HUDEP-2 (cell line): ENCODE measurements at regions not wholly inside any gene's neighbourhood (a gene's known extent, or its start where the extent isn't known, plus 50 kb on each side); places are given as distances from the start of the nearest gene placed in this dataset.

ENCODE experiments used
- DNase-seq, 76 experiments: peaks; one replicate each; lab custom pipeline; 2025; ENCODE audit not compliant: unreplicated experiment in 76 of 76; lab: John Stamatoyannopoulos, UW

DNA sequence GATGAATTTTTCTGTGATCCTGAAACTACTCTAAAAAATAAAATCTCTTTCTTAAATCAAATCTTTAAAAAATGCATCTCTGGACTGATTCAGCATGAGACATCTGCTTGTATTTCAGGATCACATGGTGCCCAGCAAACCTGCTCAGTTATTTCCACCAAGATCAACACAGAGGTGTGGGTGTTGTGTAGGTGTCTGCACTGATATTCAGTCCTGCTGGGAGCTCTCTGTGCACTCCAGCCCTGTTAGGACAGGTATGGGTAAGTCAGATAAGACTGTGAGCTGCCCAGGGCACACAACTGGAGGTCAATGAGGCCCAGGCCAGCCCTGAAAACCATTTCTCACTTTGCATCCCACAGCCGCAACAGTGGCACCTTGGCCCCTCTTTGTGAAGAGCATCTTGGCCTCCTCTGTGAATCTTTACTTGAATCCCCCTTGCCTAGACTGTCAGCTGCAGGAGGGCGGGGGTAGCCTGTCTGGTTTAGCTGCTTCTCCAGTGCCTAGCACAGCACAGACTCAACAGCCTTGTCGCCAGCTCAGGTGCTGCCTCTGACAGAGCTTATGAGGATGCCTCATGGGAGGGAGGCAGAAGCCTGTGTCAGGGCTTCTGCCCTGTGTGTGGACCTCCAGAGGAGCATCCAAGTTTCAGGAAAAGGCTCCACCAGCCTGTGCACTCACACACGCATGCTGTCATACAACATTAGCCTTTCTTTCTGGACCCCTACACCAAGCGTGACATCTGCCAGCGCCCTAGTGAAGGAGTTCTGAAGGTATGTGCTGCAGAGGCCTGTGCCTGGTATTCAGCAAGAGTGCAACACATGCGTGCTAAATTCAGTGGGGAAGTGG is 187.6 kb upstream of the CST7 start:
- no peak for DNase-seq

DNA sequence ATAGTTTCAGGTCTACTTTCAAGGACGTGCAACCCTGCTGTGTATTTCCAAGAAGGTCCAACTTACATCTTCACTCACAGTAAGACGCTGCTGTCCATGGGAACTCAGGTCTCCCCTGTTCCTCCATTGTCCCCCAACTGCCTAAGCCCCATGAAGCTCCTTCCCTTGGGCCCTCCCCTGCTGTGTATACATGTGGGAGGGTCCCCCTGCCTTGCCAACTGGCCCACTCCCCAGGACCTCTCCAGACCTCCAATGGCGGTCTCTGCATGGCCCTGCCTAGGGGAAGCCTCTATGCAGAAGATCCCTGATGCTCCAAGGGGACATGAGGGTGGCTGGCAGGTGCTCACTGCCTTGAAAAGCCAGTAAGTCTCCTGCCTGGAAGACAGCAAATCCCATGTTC is 186.7 kb upstream of the CST7 start:
- DNase-seq, result no peak

GRCh38 chr20:24762791-24763350 is 186.2 kb upstream of the CST7 start:
- DNase-seq, result no peak

GRCh38 chr20:24763386-24764026 is 185.6 kb upstream of the CST7 start:
- no peak for DNase-seq

DNA sequence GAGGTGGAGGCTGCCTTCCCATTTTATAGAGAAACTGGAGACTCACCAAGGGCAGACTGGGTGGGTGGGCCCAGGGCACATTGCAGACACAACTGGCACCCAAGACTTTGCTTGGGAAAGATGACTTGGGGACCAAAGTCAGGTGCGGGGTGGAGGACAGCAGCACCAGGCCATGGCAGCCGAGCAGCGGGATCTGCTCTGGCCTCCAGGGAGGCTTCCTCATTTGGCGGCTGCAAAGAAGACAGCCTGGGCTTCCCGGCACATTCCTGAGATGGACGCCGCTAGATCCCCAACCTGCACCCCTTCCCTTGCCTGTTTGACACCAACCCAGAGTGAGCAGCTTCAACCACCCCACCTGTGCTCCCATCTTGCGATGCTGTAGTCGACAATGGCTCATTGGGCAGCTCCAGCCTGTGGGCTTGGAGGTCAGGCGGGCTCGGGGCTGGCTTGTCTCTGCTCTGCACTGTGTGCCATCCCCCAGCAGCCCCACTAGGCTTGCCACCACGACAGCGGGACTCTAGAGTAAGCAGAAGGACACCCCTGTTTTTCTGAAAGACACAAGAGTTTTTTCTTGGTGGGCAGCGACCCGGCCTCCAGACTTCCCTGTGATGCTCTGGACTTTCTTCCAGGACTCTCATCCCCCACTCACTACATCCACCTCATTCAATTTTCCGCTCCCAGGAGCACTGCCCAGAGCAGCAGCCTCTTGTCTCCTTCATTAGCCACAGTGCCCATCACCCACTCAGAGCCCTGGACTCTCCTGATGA is 184.9 kb upstream of the CST7 start:
- no peak for DNase-seq

DNA sequence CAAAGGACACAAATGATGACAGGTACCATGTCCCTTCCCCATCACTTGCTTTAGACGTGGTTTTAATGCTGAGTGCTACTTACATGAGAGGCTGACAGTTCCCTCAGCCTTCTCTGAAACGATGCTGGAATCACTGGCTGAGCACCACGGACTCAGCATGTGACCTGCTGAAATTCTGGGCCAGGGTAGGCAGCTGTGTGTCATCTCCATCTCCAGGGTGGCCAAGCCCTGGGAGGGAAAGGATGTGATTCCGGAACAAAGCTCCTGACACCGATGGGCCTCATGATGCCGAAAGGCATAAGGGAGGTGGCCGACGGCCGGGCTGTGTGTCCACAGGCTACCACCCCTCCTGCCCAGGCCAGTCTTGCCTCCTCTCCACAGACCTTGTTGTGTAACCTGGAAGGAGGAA is 184.3 kb upstream of the CST7 start:
- no peak for DNase-seq

DNA sequence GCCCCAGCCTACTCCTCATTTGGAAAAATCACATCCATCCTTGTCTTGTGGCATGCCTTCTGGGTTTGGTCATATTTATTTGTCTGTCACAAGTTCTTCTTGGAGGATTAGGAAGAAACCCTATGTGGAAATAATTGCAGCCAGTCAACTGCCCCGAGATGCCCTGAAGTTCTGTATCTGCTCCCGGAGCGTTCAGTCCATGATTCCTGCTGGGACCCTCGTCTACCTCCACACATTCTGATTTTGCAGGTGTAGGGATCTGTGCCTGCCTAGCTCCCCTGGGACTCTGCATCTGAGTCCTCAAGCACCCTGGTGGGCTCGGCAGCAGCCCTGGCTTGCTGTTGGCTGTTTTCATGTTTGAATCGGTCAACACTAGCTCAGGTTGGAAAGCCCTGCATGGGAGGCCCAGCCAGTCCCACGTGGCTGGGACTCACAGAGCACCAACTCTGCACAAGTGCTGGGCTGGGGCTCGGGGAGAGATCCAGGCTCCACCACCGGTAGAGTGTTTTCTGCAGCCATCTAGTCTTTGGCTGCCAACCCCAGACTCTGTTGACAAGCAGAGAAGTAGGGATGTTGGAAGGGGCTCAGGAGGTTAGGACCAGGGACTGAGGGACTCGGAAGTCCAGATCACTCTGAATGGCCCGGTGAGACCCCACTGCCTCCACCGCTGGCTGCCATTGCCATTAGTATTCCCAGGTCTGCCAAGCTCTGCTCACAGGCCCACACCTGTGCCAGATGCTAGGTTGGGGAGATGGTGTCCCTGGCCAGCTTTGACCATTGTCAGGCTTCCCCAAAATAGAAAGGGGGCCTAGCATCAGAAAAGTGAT is 183.5 kb upstream of the CST7 start:
- DNase-seq, result no peak

DNA sequence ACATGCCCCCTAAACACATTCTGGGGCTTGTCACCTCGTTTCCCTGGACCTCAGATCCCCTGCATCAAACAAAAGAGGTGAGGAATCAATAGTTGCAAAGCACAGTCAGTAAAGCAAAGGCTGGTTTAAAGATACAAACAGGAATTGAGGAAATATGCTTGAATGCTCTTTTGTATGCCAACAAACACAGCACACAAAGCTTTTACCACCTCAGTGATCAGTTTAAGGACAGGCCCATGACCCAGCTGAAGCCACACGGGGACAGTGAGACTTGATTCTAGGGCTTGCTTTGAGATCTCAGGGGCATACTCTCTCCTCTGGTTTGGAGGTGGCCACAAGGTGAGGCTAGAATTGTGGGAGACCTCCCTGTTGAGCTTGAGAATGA is 182.9 kb upstream of the CST7 start:
- DNase-seq, result no peak

DNA sequence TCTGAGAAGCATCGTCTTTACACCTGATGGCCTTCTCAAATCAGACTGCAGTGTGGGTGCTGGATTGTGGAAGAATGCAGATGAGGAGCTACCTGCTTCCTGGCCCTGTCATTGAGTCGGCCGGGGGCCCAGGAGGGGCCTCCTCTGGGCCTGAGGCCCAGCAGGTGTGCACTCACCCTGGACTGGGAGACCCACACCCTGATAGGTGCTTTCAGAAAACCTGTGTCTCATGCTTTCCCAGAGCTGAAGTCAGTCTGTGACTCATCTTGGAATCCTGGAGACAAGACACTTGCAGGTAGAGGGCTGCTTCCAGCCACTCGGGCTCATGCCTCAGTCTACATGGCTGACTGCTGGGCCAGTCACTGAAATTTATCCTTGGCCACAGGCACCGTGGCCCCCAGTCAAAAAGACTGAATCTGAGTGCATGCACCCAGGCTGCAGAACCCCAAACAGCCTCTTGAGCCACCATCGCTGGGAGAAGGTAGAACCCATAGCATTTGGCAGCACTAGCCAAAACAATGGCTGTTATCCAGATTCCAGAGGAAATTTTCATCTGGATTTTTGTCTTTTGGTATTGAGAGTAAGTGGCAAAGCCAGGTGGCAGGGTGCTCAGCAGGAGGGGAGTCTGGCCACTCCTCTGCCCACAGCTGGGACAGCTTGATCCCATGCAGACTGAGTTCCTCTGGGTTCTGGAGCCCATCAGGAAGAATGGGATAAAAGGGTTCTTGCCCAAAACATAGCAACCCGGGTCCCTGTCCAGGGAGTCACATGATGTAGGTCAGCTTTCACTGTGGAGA is 182.0 kb upstream of the CST7 start:
- DNase-seq, result no peak

GRCh38 chr20:24767623-24768100 is 181.4 kb upstream of the CST7 start:
- no peak for DNase-seq

GRCh38 chr20:24768201-24768636 is 180.8 kb upstream of the CST7 start:
- no peak for DNase-seq

GRCh38 chr20:24768713-24769601 is 180.1 kb upstream of the CST7 start:
- no peak for DNase-seq

DNA sequence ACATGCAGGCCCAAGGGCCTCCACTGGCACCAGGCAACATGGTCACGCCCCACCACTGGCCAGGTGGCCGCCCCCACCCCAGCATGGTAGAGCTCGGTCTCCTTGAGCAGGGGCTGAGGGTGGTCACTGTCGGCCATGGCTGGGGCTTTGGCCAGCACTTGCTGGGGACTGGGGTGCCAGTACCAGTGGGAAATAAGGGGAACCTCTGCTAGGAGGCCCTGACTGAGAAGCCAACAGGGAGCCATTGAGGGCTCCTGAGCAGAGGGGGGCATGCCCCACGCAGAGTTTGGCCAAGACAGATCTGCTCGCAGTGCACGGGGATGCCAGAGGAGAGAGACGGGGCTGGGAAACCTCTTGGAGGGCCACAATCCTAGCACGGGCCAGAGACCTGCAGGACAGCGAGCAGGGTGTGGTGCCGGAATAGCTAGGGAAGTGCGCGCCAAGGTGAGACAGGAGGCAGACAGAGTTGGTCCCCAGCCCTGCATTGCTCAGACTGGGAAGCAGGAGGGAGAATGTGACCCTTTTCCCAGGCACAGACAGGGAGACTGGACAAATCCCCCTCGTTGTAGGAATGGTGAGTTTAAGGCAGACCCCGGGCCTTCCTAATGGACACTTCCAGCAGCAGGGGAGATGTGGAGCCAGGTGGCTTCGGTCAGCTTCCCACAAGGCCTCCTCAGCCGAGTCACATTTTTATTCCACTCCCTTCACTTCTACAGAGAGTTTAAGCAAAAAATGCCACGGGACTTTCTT is 179.0 kb upstream of the CST7 start:
- DNase-seq, result no peak

DNA sequence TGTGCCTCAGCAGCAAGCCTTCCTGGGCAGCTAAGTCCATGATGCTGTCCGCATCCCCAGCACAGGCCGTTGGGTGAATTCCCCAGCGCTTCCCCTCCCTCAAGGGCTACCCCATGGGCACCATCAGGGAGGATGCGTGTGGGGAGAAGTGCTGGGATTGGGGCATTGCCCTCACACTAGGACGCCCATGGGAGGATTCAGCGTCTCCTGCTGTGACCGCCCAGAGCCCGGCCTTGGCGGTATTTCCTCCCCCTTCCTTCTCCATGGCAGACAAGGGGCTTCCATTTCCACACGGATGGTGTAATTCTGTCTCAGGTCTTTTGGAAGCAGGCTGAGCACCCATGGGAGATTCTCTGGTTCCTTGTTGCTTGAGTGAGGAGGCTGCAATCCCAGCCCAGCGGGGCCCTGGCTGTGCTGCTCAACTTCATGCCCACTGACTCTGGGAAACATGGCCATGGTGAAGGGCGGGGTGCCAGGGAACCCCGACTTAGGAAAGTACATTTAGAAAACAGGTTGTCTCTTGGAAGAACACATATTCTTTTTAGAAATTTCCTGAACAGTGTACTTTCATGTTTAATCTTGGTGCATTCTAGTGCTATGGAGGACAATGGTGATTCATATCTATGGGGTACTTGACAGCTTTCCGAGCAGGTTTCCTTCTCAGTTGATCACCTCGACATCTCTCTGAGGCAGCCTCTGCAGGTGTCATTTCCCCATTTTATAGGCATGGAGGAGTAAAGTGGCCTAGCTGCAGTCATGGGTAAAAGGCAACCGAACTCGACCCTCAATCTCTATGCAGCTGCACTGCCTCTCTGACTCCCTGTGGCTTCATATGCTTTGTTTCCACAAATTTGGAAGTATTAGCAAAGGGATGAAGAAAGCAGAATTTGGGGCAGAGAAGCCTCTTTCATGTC is 178.2 kb upstream of the CST7 start:
- DNase-seq, result no peak

DNA sequence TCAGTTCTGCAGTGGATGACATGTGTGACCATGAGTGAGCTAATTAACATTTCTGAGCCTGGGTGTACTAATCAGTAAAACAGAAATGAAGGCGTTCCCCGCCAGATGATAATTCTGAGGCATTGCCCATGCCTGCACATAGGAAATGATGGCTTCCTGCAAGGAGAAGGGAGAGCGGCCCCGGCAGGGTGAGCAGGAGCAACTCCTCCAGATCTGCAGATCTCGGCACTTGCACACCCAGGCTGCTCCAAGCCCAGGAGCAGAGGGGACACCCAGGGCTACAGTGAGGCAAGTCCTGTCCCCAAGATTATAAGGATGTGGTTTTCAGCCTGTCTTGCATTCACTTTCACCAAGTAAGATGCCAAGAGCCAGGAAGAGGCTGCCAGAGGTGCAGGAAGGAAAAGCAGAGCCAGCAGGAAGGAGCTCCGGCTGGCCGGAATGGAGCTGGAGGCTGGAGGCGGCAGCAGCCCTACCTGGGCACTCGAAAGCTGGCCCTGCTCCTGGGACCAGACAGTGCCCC is 177.5 kb upstream of the CST7 start:
- no peak for DNase-seq

DNA sequence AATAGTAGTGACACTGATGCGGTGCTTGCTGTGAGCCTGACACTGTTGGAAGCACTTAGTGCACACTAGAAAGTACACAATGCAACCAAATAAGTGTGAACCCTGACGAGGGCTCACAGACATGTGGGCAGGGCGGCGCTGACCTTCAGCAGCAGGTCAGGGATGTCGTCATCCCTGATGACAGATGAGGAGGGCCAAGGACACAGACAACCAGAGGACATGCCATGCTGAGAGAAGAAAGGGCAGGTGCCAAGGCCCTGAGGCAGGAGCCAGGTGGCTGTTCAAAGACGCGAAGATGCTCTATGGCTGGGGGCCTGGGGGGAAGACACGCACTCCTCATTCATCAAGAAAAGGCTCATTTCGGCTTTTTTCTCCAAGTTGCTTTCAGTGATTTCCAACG is 176.4 kb upstream of the CST7 start:
- DNase-seq, result no peak

DNA sequence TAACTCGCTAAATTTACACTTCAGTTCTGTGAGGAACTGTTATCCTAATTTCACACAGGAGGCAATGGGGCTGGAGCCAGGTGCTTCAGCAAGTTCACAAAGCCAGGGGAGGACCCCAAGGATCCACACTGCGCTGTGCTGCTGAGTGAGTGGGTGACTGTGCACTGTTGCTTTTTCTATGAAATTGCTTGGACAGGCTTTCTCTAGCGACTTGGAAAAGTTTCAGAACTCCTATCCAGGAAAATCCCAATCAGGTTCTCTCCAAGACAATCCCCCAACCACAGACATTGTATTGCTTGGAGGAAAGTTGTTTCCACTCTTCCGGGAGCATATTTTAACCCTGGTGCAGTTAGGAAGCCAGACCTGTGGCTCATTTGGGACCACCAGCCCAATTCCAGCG is 175.9 kb upstream of the CST7 start:
- DNase-seq, result no peak
